B cell (primary cell): ENCODE measurements at regions not wholly inside any gene's neighbourhood (a gene's known extent, or its start where the extent isn't known, plus 50 kb on each side); places are given as distances from the start of the nearest gene placed in this dataset.

ENCODE experiments used
- ATAC-seq: fragments of 200-7000 bp; cut with Tn5 transposase; one replicate; pipeline ENCODE4 v1.10.0; 2021; ENCODE audit warnings: low read depth, mild to moderate bottlenecking, moderate number of reproducible peaks, moderate library complexity
- CTCF ChIA-PET: fragments of 350-600 bp; sonication (Branson Sonifier 250); formaldehyde crosslinking; loops from one replicate; lab custom pipeline; 2021; ENCODE audit warnings: antibody characterized with exemption, inconsistent platforms; lab: Charles Lee
- POLR2A ChIA-PET: fragments of 350-600 bp; sonication (Branson Sonifier 250); formaldehyde crosslinking; loops from one replicate; lab custom pipeline; 2021; ENCODE audit warnings: antibody characterized with exemption; lab: Charles Lee
- DNase-seq: peaks from one replicate; pipeline ENCODE4 v3.0.0; 2013
- H2AFZ ChIP-seq: 2 replicates; pipeline ENCODE4 v1.6.1; 2012; ENCODE audit warnings: mild to moderate bottlenecking, low read depth, low read length; ENCODE audit not compliant: insufficient read depth, poor library complexity, severe bottlenecking
- H3K27ac ChIP-seq, 2 donors: 1 replicate in 1 of 2; 2 replicates in 1 of 2; pipeline ENCODE4 v1.5.1; 2012 to 2013; ENCODE audit warnings: low read length in 2 of 2, mild to moderate bottlenecking in 2 of 2, moderate library complexity in 1 of 2
- H3K27me3 ChIP-seq, 4 experiments: fragments of 200-600 bp in 1 of 4; sonication (generic) in 1 of 4; replicated peaks in 1 of 4; 1 replicate in 2 of 4; 2 replicates in 2 of 4; pipeline versions ENCODE4 v1.6.1 to v1.7.0; 2013 to 2016; ENCODE audit warnings: low read length in 3 of 4, mild to moderate bottlenecking in 2 of 4, mixed read lengths in 1 of 4, moderate library complexity in 1 of 4; ENCODE audit not compliant: insufficient read depth in 4 of 4, control insufficient read depth in 3 of 4; ENCODE audit errors: control extremely low read depth in 1 of 4
- H3K36me3 ChIP-seq, 2 experiments: replicated peaks in 1 of 2; 1 replicate in 1 of 2; 2 replicates in 1 of 2; pipeline versions ENCODE4 v1.6.1 to v1.7.1; 2013; ENCODE audit warnings: low read length in 1 of 2; ENCODE audit not compliant: insufficient read depth in 2 of 2, control insufficient read depth in 1 of 2; ENCODE audit errors: control extremely low read depth in 1 of 2, extremely low read depth in 1 of 2
- H3K4me1 ChIP-seq, 2 donors: fragments of 200-600 bp in 1 of 2; sonication (generic) in 1 of 2; 1 replicate in 1 of 2; 2 replicates in 1 of 2; pipeline versions ENCODE4 v1.5.1 to v1.6.1; 2013 to 2017; ENCODE audit warnings: low read length in 2 of 2; ENCODE audit not compliant: control insufficient read depth in 2 of 2, insufficient read depth in 2 of 2
- H3K4me2 ChIP-seq: replicated peaks from 2 replicates; pipeline ENCODE3; 2012; ENCODE audit warnings: mild to moderate bottlenecking, low read depth, low read length; ENCODE audit not compliant: poor library complexity, severe bottlenecking
- H3K4me3 ChIP-seq, 5 experiments: fragments of 200-600 bp in 1 of 5; sonication (generic) in 1 of 5; 1 replicate in 3 of 5; 2 replicates in 2 of 5; pipeline versions ENCODE4 v1.5.1 to v1.7.0; 2011 to 2016; ENCODE audit warnings: low read length in 4 of 5, mild to moderate bottlenecking in 4 of 5, low read depth in 2 of 5, control low read depth in 1 of 5, moderate library complexity in 1 of 5; ENCODE audit not compliant: insufficient read depth in 1 of 5; ENCODE audit errors: control extremely low read depth in 1 of 5, extremely low read depth in 1 of 5
- H3K79me2 ChIP-seq: fragments of 200-600 bp; sonication (generic); one replicate; pipeline ENCODE4 v1.6.0; 2016; ENCODE audit warnings: low read length; ENCODE audit not compliant: control insufficient read depth, insufficient read depth
- H3K9ac ChIP-seq: fragments of 200-600 bp; sonication (generic); 2 replicates; pipeline ENCODE4 v1.6.1; 2017; ENCODE audit warnings: mild to moderate bottlenecking, low read length, moderate library complexity
- H3K9me3 ChIP-seq, 3 donors: one replicate each; pipeline versions ENCODE4 v1.6.1 to v1.7.1; 2013; ENCODE audit warnings: low read length in 2 of 3; ENCODE audit not compliant: control insufficient read depth in 2 of 3, insufficient read depth in 1 of 3; ENCODE audit errors: control extremely low read depth in 1 of 3
- H4K20me1 ChIP-seq: 2 replicates; pipeline ENCODE4 v1.6.0; 2012; ENCODE audit warnings: mild to moderate bottlenecking, low read length; ENCODE audit not compliant: insufficient read depth, control insufficient read depth, poor library complexity, severe bottlenecking
- H3K27ac Mint-ChIP-seq: one replicate; pipeline ENCODE4 v1.8.0; 2021; ENCODE audit warnings: mixed read lengths
- H3K27me3 Mint-ChIP-seq: one replicate; pipeline ENCODE4 v1.8.0; 2021; ENCODE audit warnings: mixed read lengths
- H3K4me1 Mint-ChIP-seq: one replicate; pipeline ENCODE4 v1.8.0; 2021; ENCODE audit warnings: mixed read lengths
- H3K4me3 Mint-ChIP-seq: one replicate; pipeline ENCODE4 v1.8.0; 2021; ENCODE audit warnings: mixed read lengths
- H3K9me3 Mint-ChIP-seq: one replicate; pipeline ENCODE4 v1.8.0; 2022; ENCODE audit warnings: mixed read lengths; ENCODE audit not compliant: insufficient read depth
- EZH2 ChIP-seq: IDR thresholded peaks from 2 replicates; pipeline ENCODE4 v1.6.1; 2012; ENCODE audit warnings: borderline replicate concordance, low read depth, mild to moderate bottlenecking, moderate library complexity, low read length; ENCODE audit not compliant: insufficient read depth, poor library complexity, severe bottlenecking
- WGBS: methylation state at CpG from one replicate; pipeline ENCODE4 v1.1.5; 2013; ENCODE audit warnings: missing lambda C conversion rate; ENCODE audit not compliant: insufficient coverage; 5-methylcytosine and 5-hydroxymethylcytosine counted together
- intact Hi-C: fragments of 100-400 bp; cut with micrococcal nuclease; formaldehyde crosslinking; loops from one replicate; pipeline ENCODE4 v1.10.0; 2022
- TF ChIP-seq, protein P1 (sequence below): fragments of 200-600 bp; IDR thresholded peaks from one replicate; pipeline ENCODE4 v1.8.0; 2022; ENCODE audit warnings: antibody characterized with exemption, mild to moderate bottlenecking

DNA sequence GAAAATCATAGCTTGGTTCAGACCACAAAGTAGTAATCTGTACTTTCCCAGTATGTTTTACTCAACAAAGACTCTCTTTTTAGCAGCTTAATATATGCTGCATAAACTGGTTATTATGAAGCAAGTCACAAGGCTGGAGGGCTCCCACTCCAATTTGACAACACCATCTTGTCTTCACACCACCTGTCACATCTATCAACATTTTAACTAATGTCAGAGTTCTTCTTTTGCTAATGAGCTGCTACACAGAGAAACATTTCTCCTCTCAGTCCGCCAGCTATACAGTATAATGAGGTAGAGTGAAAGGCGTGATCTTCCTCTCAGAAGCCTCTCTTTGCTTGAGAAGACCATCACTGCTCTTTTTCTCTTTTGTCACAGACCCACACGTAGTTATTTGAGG lies 230.1 kb downstream of the BARHL2 start:
- Histone ChIP-seq H3K27ac (no peak overlapping the region), H3K4me3 (no peak overlapping the region), H3K9ac (no peak overlapping the region), H3K79me2 (no peaks in the 10 kb centered on the region), H2AFZ (no peak overlapping the region), H3K4me1 (no peaks in the 10 kb centered on the region), H4K20me1 (no peaks in the 10 kb centered on the region), H3K4me2 (no peak overlapping the region), H3K36me3 (no peaks in the 10 kb centered on the region), H3K9me3 (no peaks in the 10 kb centered on the region), H3K27me3 (no peaks in the 10 kb centered on the region)
- no peak for ATAC-seq
- ChIA-PET POLR2A (no interaction called here), CTCF (no interaction called here)
- Mint-ChIP-seq H3K4me1 (no peaks in the 10 kb centered on the region), H3K27ac (no peak overlapping the region), H3K4me3 (no peak overlapping the region), H3K27me3 (no peaks in the 10 kb centered on the region), H3K9me3 (no peaks in the 10 kb centered on the region)
- TF ChIP-seq, protein P1, sequence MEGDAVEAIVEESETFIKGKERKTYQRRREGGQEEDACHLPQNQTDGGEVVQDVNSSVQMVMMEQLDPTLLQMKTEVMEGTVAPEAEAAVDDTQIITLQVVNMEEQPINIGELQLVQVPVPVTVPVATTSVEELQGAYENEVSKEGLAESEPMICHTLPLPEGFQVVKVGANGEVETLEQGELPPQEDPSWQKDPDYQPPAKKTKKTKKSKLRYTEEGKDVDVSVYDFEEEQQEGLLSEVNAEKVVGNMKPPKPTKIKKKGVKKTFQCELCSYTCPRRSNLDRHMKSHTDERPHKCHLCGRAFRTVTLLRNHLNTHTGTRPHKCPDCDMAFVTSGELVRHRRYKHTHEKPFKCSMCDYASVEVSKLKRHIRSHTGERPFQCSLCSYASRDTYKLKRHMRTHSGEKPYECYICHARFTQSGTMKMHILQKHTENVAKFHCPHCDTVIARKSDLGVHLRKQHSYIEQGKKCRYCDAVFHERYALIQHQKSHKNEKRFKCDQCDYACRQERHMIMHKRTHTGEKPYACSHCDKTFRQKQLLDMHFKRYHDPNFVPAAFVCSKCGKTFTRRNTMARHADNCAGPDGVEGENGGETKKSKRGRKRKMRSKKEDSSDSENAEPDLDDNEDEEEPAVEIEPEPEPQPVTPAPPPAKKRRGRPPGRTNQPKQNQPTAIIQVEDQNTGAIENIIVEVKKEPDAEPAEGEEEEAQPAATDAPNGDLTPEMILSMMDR: no peak
- no peak for TF ChIP-seq EZH2
- DNase-seq: no peak
- intact Hi-C loops: no loop called here
- WGBS: no CpG with 5 or more reads among the region's 3 CpGs

DNA sequence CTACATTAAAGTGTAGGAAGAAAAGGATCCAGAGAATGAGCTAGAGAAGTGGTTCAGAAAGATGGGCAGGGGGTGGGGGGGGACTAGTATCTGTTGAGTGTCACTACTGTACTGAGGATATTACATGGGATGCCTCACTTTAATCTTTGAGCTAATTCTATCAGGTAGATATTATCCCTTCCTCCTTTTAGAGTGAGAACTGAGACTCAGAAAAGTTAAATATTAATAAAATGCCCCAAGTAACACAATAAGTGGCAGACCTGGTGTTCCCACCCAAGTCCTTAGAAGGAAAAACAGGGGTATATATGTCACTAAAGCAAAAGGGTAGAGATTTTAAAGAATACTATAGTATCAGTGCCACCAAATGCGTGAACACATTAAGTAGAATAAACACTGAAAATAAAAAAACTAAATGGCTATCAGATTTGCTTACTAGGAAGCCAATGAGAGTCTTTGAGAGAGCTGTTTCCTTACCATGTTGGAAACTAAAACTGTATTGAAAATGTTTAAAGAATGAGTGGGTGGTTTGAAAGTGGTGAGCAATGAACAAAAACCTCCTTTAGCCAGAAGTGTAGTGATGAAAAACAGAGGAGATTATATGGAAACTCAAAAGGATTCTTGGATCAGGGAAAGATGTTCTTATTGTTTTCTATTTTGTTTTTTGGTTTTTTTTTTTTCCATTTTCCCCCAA lies 230.8 kb downstream of the BARHL2 start:
- H3K27me3 ChIP-seq: no peaks in the 10 kb centered on the region
- Mint-ChIP-seq H3K27me3 (no peaks in the 10 kb centered on the region), H3K4me3 (no peak overlapping the region), H3K9me3 (no peaks in the 10 kb centered on the region), H3K27ac (no peak overlapping the region), H3K4me1 (no peaks in the 10 kb centered on the region)
- H3K36me3 ChIP-seq: no peaks in the 10 kb centered on the region
- H3K4me1 ChIP-seq: no peaks in the 10 kb centered on the region
- CTCF ChIA-PET: no interaction called here
- no peaks in the 10 kb centered on the region for H3K79me2 ChIP-seq
- no peak for DNase-seq
- TF ChIP-seq, protein P1: no peak
- TF ChIP-seq EZH2: no peak
- H3K9me3 ChIP-seq: no peaks in the 10 kb centered on the region
- no peak overlapping the region for H3K4me3 ChIP-seq
- intact Hi-C loops: no loop called here
- POLR2A ChIA-PET: no interaction called here
- no peak overlapping the region for H3K4me2 ChIP-seq
- H3K9ac ChIP-seq: no peak overlapping the region
- H4K20me1 ChIP-seq: no peaks in the 10 kb centered on the region
- no peak overlapping the region for H3K27ac ChIP-seq
- no CpG with 5 or more reads among the region's 1 CpG for WGBS
- ATAC-seq: no peak
- H2AFZ ChIP-seq: no peak overlapping the region
